Renal cortical epithelial cell (primary cell): ENCODE measurements at regions not wholly inside any gene's neighbourhood (a gene's known extent, or its start where the extent isn't known, plus 50 kb on each side); places are given as distances from the start of the nearest gene placed in this dataset.

Experiments used
- DNase-seq: peaks from one replicate; pipeline ENCODE4 v3.0.0-alpha.2; 2011; ENCODE audit warnings: low read depth

DNA sequence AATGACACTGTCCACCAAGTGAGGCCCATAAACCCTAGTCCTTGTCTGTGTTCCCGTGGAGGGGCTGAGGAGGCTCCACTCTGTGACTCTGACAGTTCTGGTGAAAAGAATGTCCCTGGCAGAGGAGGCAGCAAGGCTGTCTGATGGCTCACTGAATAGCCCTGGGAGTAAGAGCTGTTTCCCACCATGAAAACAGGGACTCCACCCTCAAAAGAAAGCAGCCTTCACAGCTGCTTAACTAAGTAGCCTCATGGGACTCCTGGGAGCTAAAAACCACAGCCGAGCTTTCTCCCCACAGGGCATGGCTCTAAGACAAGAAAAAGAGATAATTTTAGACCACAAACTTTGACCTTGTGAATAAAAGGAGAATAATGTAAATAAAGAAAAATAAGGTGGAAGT lies 135.1 kb upstream of the FRY start:
- no peak for DNase-seq

DNA sequence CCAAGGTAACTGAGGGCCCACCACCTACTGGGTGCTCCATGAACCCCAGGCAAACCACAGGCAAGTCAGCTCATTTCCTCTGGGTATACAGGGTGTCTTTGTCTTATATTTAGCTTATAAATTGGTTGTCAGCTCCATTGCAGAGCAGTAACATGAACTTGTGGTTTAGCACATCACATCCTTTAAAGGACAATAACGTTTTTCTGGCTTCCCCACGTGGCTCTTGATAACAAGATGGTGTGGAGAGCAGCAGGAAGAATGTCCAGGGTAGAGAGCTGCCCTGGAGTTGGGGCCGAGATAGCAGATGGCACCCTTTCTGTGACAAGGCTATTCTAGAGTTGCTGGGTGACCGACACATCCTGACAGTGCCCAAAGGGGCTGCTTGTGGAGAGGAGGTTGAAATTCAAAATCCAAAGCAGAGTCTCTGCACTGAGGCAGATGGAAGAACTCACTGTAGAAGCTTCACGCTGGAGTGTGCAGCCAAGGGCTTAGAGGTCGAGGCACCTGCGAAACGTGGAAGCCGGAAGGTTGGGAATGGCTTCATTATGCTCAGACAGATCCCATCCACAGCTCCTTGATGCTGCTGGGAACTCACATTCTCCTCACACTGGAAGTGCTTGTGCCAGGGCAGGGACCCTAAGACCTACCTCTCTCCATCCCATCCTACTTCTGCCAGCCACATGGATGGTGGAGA lies 133.0 kb upstream of the FRY start:
- DNase-seq: no peak

- DNase-seq: no peak
These were observed 129.6 kb upstream of the FRY start for GRCh38 chr13:31901985-31902384.

DNA sequence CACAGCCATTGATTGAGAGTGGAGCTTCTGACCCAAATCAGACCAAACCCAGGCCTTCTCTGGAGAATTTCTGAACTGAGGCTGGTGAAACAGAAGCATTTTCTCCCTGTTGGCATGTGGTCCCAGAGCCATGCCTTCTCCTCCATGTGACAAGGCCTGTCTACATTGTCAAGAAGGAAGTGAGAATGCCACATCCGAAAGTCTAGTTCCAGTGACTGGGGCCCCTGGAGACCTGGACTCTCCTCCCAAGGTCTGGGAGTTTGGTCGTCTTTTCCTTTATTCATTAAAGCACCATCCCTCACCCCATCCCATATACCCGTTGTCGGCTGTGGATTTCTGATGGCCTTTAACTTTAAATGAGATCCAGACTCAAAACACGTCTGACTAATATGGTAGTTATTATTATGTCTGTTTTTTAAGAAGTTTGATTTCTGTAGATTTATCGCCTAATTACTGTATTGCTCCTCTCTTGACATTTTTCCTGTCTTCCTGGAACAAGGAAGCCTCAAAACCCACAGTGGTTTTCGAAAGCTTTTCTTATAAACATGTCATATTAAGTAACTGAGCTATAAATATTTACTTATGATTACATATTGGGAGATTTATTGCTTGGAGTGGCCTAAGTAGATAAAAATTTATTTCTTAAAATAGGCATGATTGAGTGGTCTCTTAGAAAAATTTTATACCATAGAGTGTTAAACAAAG lies 128.3 kb upstream of the FRY start:
- DNase-seq: no peak

GRCh38 chr13:31904941-31905824 lies 126.4 kb upstream of the FRY start:
- no peak for DNase-seq

GRCh38 chr13:31905961-31906360 lies 125.6 kb upstream of the FRY start:
- DNase-seq: no peak

- no peak for DNase-seq
These were observed 122.7 kb upstream of the FRY start for GRCh38 chr13:31908696-31909411.

DNA sequence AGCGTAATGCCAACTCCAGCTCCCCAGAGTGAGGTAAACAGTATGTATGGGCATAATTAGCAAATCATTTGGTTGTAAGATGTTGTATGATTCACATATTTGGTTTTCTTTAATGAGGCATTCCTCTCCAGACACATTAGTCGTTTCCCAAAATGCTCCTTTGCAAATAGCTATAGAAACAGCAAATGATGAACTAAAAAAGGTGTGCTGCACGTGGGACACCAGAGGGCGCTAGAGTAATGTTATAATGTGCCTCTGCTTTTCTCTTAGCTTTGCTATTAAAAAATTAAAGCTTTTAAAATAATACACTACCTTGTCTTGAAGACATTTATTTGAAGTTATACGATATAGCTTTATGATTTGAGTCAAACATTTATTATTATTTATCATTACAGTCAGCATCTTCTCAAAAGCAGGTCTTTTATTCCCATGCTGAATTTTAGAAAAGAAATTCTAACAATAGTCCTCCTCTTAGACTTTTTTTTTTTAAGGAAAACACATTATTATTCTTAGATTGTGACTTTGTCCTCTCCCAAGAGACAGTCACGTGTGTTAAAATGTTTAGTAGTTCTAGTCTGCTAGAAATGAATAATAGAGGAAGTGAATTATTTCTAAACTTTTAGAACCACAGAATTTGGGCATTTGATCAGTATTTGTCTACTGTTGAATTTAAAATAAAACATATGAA lies 121.6 kb upstream of the FRY start:
- peak; percentile 59 for DNase-seq

DNA sequence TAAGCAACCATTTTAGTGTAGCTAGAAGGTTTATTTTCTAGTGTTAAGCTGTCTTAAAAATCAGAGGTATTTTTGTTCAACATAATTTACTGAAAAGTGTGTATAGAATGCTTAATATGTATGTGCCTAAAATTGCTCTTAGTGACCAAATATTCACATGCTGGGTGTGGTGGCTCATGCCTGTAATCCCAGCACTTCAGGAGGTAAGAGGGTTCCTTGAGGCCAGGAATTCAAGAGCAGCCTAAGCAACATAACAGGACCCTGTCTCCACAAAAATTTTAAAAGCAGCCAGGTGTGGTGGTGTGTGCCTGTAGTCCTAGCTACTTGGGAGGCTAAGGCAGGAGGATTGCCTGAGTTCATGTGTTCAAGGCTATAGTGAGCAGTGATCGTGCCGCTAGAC lies 120.9 kb upstream of the FRY start:
- no peak for DNase-seq

DNA sequence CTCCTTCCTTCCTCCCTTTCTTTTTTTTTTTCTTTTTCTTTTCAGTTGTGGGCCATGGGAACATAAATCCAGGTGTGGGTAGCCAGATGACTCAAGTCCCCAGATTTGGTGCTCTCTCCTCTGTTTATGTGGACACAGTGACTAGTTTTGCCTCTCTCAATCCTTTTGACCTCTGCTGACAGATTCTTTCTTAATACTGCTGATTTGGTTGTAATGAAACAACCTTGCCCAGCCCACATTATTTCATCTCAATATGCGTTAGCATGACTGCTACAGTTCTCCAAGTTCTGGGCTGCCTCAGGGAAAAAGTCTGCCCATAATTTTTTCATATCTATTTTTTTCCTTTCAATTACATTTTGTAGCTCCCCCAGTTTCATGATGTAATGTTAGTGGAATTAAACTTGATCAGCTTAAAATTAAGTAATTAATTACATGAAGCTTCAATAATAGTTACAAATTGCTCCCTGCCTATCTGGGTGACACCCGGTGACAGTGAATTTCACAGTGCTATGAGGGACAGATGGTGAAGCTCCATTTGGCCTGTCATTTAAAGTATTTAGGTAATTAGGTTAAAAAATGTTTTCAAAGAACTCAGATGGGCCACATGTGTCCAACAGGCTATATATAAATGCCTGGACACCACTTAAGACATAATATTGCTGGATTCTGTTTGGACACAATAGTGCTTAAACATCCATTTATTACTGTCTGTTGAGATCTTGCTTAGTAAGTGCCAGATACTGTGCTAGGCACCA lies 118.8 kb upstream of the FRY start:
- DNase-seq: peak; percentile 30

DNA sequence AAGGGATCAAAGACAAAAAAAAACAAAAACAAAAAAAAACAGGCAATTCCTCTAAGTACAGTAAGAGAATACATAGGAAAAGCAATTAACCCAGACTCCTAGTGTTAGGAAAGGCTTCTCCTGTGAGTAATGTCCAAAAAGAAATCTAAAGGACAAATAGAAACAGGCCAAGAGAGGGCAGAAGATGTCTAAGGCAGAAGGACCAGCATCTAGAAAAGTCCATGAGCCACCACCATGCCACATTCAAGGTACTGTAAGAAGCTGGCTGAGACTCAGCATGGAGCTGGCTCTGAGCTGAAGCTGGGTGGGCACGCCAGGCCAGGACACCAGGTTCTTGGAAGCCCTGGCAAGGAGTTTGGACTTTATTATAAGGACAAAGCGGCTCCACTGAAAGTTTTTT lies 118.1 kb upstream of the FRY start:
- DNase-seq: peak; percentile 6

- no peak for DNase-seq
These were observed 116.7 kb upstream of the FRY start for GRCh38 chr13:31914843-31915242.

DNA sequence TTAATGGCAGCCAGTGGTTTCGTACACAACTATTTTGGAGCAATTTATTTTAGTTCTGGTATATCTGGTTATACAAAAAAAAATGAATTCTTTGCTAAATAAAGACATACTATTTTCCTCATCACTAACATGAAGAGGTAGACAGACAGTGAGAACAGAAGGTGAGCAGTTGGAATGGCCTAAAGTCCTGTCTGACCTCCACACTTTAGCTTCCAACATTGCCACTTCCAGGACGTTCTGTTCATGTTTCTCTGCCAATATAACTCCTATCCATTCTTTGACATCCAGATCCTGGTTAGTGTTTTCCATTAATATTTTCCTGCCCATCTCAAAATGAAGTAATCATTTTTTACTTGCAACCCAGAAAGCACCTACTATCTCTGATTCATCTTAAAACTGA lies 112.9 kb upstream of the FRY start:
- DNase-seq: no peak

DNA sequence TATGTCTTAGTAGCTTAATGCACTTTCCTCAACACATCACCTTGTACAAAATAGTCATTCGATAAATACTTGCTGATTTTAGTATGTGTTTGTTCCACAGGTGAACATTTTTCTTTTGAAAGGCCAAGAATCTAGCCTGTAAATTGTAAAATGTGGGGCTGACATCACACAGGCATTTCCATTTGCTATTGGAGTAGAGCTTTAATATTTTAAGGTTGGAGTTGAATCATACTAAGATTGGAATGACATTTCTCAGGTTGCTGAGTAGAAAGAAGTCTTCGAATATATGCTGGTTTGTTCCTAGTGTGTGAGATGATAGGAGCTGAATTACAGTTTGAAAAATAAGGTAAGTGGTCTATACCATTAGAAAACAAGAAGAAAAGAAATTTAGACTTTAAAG lies 112.3 kb upstream of the FRY start:
- DNase-seq: no peak

DNA sequence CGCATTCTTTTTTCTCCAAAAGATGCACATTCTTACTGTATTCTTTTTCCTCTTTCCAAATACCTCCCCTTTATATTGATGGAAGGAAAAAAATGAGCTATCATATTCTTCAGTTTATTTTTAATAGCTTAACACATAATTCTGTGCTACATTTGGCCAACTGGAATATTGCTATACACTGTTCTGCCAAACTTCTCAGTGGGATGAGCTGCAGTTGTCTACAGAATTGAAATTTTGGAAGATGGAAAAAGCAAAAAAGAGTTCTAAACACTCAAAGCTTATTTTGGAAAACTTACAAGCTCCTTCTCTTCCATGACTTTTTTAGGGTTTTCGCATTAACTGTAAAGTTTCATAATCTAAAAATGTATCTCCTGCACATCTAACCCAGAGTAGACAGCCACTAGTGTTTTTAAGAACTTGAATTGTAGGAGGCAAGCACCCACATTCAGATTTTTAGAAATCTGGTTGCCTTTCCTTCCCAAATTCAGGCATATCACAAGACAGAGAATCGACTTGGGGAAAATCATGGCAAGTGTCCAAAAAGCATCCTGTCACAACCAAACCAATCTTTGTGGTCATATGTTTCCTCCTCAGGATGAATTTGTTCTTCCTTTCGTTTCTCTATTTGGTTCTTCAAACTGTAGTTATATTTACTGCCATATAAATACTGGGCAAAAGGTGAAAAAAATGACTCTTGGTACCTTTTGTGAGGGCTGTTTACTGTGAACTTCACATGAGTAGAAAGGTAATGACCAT lies 111.4 kb upstream of the FRY start:
- no peak for DNase-seq

DNA sequence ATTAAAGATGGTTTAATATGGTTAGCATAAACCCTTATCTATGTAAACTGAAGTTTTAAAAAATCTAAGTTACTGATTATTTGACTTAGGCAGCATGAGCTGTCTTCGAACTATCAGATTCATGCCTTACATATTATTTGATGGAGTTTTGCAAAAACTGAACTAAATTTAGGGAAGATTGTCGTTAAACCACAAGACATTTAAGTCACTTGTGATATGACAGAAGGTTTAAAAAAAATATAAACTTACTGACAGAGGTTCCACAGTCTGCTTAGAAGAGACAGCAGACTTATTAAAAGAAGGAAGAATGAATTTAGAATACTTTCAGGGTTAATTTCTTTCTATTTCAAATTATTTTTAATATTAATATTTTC lies 110.9 kb upstream of the FRY start:
- DNase-seq: no peak

DNA sequence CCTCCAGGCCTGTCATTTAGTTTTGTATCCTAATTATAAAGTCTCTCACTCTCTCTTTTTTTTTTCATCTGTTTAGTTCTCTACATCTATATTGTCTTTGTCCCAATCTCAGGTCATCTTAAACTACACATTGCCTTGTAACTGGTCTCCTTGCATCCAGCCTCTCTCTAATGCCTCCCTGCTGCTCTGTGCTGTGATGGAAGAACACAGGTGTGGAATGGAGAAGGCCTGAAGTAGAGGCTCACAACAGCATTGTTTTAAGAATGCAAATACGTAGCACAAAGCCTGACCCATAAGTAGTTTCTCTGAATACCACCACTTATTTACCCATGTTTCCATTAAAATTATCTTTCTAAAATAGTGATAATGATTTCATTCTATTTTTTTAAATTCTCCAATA lies 108.8 kb upstream of the FRY start:
- DNase-seq: no peak

DNA sequence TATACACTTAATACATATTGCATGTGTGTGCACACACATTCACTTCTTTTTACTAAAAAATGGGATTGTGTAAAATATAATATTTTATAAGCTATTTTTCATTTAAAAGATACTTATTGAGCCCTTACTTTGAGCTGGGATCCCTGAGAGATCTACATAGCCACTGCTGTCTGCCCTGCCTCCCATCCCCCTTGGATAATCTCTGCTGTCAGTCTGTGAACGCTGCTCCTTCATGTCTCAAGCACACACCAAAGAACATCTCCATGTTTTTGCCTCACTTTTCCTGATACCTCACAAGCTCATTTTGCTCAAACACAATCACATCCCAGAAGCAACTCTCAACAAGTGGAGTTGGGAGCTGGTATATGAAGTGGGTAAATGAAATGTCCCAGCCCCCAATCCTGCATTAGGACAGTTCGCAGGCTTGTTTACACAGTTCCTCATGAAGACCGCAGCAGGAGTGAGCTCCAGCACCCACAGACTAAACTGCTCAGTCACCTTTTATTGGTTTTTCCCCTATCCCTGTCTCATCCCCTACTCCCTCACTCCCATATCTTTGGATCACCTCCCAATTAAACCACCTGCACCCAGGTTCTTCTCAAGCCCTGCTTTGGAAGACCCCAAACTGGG lies 108.3 kb upstream of the FRY start:
- no peak for DNase-seq

GRCh38 chr13:31925079-31925478 lies 106.5 kb upstream of the FRY start:
- no peak for DNase-seq

GRCh38 chr13:31927219-31927653 lies 104.3 kb upstream of the FRY start:
- DNase-seq: no peak
